ENCODE measurements at regions not wholly inside any gene's neighbourhood (a gene's known extent, or its start where the extent isn't known, plus 50 kb on each side); places are given as distances from the start of the nearest gene placed in this dataset.

DNA sequence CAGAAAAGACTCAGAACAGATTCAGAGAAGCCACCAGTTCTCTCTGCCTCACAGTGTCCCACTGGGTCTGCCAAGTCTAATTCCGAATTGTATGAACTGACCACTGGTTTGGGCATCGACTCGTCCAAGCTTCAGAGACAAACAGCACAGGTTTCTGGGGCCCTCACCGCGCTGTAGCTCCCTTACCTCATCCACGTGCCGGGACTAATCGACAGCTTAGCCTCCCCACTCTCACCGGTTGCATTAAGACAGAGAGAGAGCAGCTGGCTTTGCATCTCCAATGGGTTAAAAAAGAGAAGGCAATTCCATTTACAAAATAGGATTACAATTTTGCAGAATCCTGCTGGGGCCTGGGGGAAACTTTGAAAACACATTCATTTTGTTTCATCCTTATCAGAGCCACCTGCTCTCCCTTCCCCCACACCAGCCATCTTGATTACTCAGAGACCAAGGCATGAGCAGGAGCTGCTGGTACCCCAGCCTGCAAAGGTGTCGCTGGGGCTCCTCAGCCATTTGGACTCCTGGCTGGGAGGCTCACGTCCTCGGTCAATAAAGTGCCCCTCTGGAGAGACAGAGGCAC is 95.3 kb upstream of the RPL38 start:
- Mint-ChIP-seq H3K9me3 (peaks cover 8% of the 10 kb centered on the region), H3K4me3 (no peak overlapping the region), H3K36me3 (peaks cover 1% of the 10 kb centered on the region), H3K27me3 (ENCODE audit: insufficient read depth, low read depth) (peaks cover 6% of the 10 kb centered on the region), H3K27ac (no peak overlapping the region), H3K4me1 (peaks cover 41% of the 10 kb centered on the region)
- Histone ChIP-seq H4K20me1 (ENCODE audit: low read depth) (no peaks in the 10 kb centered on the region), H3F3A (ENCODE audit: low read depth) (peaks cover 6% of the 10 kb centered on the region), H3K9ac (no peak overlapping the region), H3K27me3 (no peaks in the 10 kb centered on the region), H3K4me3 (no peak overlapping the region), H3K27ac (no peak overlapping the region), H3K4me2 (no peak overlapping the region), H3K4me1 (peaks cover 26% of the 10 kb centered on the region), H3K9me3 (ENCODE audit: low read depth) (no peaks in the 10 kb centered on the region), H3K79me2 (ENCODE audit: low read depth) (no peaks in the 10 kb centered on the region), H3K36me3 (no peaks in the 10 kb centered on the region), H2AFZ (replicated peaks) (peak overlapping the region; percentile 42)
- TF ChIP-seq EZH2phosphoT487 (IDR thresholded peaks at IDR 0.05), result no peak
- TF ChIP-seq, protein P1, sequence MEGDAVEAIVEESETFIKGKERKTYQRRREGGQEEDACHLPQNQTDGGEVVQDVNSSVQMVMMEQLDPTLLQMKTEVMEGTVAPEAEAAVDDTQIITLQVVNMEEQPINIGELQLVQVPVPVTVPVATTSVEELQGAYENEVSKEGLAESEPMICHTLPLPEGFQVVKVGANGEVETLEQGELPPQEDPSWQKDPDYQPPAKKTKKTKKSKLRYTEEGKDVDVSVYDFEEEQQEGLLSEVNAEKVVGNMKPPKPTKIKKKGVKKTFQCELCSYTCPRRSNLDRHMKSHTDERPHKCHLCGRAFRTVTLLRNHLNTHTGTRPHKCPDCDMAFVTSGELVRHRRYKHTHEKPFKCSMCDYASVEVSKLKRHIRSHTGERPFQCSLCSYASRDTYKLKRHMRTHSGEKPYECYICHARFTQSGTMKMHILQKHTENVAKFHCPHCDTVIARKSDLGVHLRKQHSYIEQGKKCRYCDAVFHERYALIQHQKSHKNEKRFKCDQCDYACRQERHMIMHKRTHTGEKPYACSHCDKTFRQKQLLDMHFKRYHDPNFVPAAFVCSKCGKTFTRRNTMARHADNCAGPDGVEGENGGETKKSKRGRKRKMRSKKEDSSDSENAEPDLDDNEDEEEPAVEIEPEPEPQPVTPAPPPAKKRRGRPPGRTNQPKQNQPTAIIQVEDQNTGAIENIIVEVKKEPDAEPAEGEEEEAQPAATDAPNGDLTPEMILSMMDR (IDR thresholded peaks at IDR 0.05), result no peak
- no peak for TF ChIP-seq EZH2 (IDR thresholded peaks at IDR 0.05)
- DNase-seq (ENCODE audit: low spot score), result no peak

DNA sequence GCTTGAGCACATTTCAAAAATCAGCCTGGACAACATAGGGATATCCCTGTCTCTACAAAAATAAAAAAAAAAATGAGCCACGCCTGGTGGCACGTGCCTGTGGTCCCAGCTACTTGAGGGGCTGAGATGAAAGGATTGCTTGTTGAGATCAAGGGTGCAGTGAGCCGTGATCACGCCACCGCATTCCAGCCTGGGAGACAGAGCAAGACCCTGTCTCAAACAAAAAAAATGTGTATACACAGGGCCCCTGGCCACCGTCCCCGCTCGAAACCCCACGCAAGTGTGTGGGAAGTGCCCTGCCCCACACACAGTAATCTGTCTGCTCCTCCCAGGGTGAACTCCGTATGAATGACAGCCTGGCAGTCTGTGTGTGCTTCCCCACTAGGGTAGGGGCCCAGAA is 93.0 kb upstream of the RPL38 start:
- H3K27ac Mint-ChIP-seq, result peak overlapping the region; percentile 21

DNA sequence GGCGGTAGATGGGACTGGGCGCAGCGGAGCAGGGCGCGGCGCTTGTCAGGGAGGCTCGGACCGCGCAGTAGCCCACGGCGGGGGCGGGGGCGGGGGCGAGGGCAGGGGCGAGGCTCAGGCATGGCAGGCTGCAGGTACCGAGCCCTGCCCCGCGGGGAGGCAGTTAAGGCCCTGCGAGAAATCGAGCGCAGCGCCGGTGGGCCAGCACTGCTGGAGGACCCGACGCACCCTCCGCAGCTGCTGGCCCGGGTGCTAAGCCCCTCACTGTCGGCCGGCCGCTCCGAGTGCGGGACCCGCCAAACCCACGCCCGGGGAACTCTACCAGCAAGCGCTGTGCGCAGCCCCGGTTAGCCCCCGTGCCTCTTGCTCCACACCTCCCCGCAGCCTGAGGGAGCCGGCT is 90.2 kb upstream of the RPL38 start:
- TF ChIP-seq, protein P1 (IDR thresholded peaks at IDR 0.05), result no peak
- TF ChIP-seq EZH2phosphoT487 (IDR thresholded peaks at IDR 0.05), result no peak
- no peaks in the 10 kb centered on the region for H3K27me3 ChIP-seq
- H3K27ac Mint-ChIP-seq, result no peak overlapping the region
- H3K9me3 Mint-ChIP-seq, result peaks cover 8% of the 10 kb centered on the region
- H2AFZ ChIP-seq (replicated peaks), result no peak overlapping the region
- H3K4me1 ChIP-seq, result peaks cover 42% of the 10 kb centered on the region
- H3K9ac ChIP-seq, result no peak overlapping the region
- H3K36me3 ChIP-seq, result no peaks in the 10 kb centered on the region
- H3K27me3 Mint-ChIP-seq (ENCODE audit: insufficient read depth, low read depth), result peaks cover 4% of the 10 kb centered on the region
- H3F3A ChIP-seq (ENCODE audit: low read depth), result peaks cover 12% of the 10 kb centered on the region
- H3K36me3 Mint-ChIP-seq, result peaks cover 1% of the 10 kb centered on the region
- H3K4me3 ChIP-seq, result no peak overlapping the region
- H3K9me3 ChIP-seq (ENCODE audit: low read depth), result no peaks in the 10 kb centered on the region
- no peak overlapping the region for H3K4me2 ChIP-seq
- H3K4me1 Mint-ChIP-seq, result peaks cover 66% of the 10 kb centered on the region
- H3K79me2 ChIP-seq (ENCODE audit: low read depth), result no peaks in the 10 kb centered on the region
- H3K27ac ChIP-seq, result no peak overlapping the region
- no peak for DNase-seq (ENCODE audit: low spot score)
- no peak overlapping the region for H3K4me3 Mint-ChIP-seq
- no peaks in the 10 kb centered on the region for H4K20me1 ChIP-seq (ENCODE audit: low read depth)

More for the DNA sequence above, 93.0 kb upstream of the RPL38 start:
- Histone ChIP-seq H2AFZ (replicated peaks) (no peak overlapping the region), H3K79me2 (ENCODE audit: low read depth) (no peaks in the 10 kb centered on the region), H3K9me3 (ENCODE audit: low read depth) (no peaks in the 10 kb centered on the region), H3K4me3 (no peak overlapping the region), H3K27me3 (no peaks in the 10 kb centered on the region), H3K4me2 (peak overlapping the region; percentile 35), H3K36me3 (no peaks in the 10 kb centered on the region), H3K9ac (no peak overlapping the region), H4K20me1 (ENCODE audit: low read depth) (no peaks in the 10 kb centered on the region), H3K27ac (no peak overlapping the region), H3K4me1 (peaks cover 26% of the 10 kb centered on the region), H3F3A (ENCODE audit: low read depth) (peaks cover 6% of the 10 kb centered on the region)
- Mint-ChIP-seq H3K27me3 (ENCODE audit: insufficient read depth, low read depth) (peaks cover 6% of the 10 kb centered on the region), H3K4me3 (peak overlapping the region; percentile 23), H3K9me3 (peaks cover 8% of the 10 kb centered on the region), H3K4me1 (peaks cover 51% of the 10 kb centered on the region), H3K36me3 (peaks cover 1% of the 10 kb centered on the region)
- TF ChIP-seq EZH2 (IDR thresholded peaks at IDR 0.05), result no peak
- TF ChIP-seq, protein P1 (IDR thresholded peaks at IDR 0.05), result no peak
- no peak for TF ChIP-seq EZH2phosphoT487 (IDR thresholded peaks at IDR 0.05)
- DNase-seq (ENCODE audit: low spot score), result peak; percentile 53

All from neural progenitor cell (in vitro differentiated cells).